HG03039 (cell line): ENCODE measurements at regions not wholly inside any gene's neighbourhood (a gene's known extent, or its start where the extent isn't known, plus 50 kb on each side); places are given as distances from the start of the nearest gene placed in this dataset.

Experiments
- ATAC-seq: cut with Tn5 transposase; IDR thresholded peaks from one replicate; pipeline ENCODE4 v1.9.1; 2021; ENCODE audit warnings: mild to moderate bottlenecking, moderate library complexity; ENCODE audit not compliant: unreplicated experiment

GRCh38 chr10:46227571-46227935, 59.2 kb upstream of the ANTXRL start:
- no peak for ATAC-seq

DNA sequence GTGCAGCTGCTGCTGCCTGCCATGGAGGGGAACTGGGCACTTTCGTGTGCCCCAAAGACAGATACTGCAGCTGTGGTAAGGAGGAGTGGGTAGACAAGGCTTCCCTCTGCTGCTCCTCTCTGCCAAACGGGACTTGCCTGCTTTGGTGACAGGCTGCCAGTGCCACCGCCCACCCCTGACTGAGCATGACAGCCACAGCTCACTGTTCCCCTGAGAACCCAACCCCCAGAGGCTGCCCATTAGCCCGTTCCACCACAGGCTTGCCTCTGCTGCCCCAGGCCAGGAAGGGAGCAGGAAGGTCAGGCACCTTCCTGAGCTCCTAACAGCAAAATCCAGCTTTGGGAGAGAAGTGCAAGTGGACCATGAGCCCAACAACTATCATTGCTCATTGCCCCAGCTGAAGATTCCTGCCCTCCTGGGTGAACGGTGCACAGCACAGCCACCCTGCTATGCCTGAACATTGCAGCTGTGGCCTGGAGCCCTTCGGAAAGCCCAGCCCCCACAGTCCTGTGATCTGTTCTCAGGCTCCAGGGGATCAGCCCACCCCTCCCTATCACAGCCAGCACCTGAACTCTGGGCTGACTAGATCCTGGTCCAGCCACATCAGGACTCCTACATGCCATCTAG, 58.7 kb upstream of the ANTXRL start:
- ATAC-seq: no peak

GRCh38 chr10:46228563-46229071, 58.2 kb upstream of the ANTXRL start:
- no peak for ATAC-seq

GRCh38 chr10:46229144-46229563, 57.6 kb upstream of the ANTXRL start:
- ATAC-seq: no peak

DNA sequence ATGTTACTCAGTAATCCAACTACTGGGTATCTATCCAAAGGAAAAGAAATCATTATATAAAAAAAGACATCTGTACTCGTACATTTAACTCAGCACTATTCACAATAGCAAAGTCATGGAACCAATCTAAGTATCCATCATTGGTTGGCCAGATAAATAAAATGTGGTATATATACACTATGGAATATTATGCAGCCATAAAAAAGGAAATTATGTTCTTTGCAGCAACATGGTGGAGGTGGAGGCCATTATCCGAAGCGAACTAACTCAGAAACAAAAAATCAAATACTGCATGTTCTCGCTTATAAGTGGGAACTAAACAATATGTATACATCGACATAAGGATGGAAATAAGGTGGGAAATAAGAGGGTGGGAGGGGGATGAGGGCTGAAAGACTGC, 56.2 kb upstream of the ANTXRL start:
- ATAC-seq: no peak

DNA sequence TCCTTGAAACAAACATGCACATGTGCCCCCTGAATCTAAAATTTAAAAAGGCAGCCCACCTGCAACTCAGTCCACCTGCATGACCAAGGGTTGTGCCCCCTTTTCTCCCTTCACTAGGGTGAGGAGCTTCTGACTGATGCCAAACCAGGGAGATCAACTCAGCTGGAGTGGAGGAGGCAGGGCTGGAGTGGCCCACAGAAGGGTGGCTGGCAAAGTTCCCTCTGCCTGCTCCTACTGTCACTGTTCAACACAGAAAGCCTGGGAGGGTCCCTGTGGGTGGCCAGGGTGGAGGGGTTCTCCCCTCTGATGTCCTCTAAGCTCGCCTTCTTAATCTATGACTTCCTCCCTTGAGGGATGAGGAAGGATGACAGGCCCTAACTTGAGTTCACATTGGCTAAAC, 55.7 kb upstream of the ANTXRL start:
- no peak for ATAC-seq

GRCh38 chr10:46232084-46232483, 54.7 kb upstream of the ANTXRL start:
- ATAC-seq: no peak

DNA sequence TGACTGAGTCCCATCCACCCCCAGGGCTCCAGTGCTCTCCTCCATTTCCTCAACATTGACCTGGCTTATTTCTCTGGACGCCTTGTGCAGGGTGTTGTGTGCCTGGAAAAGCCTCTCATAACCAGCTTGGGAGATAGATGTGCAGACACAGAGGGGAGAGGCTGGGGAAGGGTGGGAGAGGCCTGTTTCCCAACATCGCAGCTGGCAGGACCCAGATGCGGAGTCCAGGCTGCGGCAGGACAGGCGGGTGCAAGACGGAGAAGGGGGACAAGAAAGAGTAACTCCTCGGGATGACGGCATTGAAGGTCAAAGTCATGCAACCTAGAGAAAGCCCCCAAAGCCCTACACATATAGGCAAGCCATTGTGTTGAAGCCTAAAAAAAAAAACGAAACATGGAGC, 54.1 kb upstream of the ANTXRL start:
- no peak for ATAC-seq

DNA sequence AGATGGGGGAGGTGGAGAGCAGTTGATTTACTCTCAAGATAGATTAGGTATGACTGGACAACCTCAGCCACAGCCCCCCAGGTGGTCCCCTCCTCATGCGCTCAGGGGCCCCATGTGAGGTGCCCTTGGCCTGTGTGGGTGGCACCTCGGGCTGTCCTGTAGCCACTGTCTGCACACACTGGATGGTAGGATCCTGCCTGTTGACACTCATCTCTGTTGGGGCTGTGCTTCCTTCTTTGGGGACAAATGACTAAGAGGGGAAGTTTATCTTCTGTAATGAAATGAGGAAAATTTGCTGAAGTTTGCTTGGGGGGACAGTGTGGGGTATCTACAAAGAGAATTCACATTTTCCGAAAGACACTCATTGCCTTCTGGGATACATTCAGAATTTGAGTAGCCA, 53.6 kb upstream of the ANTXRL start:
- ATAC-seq: no peak

DNA sequence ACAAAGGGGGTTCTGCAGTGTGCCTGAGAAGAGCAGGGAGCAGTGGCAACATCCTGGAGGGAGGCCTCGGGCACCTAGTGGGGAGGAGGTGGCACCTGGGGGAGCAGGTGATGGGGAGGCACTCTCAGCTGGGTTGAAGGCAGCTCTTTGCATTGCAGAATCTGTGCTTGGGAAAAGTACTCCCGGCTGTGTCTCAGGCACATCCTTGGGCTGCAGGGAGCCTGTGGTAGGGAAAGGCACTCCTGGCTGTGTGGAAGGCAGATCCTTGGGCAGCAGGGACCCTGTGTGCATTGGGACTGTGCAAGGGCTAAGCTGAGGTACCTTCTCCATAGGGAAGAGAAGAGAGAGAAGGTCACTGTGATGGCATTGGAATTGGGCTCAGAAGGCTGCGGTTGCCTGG, 52.8 kb upstream of the ANTXRL start:
- ATAC-seq: no peak

DNA sequence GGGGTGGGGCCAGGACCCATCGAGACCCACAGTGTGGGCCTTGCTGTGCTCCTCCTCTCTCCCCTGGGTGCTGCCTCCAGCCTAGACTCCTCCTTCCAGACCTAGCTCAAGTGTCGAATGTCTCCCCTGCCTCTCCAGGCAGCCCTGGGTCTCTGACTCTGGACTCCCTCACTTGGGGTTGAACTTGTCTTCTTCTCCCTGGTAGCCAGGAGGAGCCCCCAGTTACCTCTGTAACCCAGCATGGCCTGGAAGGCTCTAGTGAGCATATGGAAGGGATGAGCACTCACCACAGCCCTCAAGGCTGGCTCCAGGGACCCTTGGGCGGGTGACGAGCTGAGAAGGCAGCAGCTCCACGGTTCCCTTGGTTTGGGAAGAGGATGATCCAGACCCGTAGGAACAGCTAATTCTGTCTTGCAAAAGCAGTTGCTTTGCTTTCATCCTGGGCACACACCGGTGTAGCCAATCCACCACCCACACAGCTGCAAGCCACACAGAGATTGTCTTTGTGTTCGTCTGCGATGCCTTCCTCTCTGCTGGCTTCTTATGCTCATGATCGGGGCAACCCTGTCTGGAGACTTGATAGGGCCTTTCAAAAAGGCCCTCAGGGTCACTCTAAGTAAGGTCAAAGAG, 52.3 kb upstream of the ANTXRL start:
- ATAC-seq: no peak

GRCh38 chr10:46235705-46236545, 50.9 kb upstream of the ANTXRL start:
- no peak for ATAC-seq

- ATAC-seq: no peak
Measured at GRCh38 chr10:46236546-46236887, 50.3 kb upstream of the ANTXRL start.

DNA sequence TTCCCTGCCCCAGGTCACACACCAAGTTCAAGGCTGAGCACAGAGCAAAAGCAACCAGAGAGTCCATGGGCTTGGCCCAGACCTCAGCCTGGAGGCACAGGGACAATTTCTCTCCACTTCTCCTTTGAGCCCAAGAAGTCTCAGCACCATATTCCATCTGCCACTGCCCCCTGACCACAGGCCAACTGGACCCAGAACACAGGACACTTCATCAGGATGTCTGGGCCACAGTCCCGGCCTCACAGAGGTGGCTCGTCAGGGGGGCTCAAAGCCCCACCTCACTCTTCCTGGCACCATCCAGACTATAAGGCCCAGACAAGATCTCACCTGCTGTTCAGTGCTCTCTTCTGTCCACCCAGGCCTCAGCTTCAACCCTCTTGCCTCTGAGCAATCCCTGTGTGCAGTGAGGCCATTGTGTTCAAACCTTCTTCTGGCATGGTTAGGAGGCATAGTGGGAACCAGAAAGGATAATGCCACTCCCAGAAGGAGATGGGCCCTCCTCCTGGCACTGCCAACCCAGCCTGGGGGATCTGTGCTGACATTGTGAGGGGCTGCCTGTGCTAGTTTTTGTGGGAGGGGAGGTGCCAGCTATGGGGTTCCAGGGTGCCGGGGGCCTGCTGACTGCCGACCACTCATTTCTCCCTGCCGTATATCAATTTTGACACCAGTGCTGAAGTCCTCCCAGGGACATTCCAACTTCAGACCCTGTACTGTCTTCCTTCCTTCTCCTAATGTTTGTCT, 49.7 kb upstream of the ANTXRL start:
- no peak for ATAC-seq
